ENCODE measurements at regions not wholly inside any gene's neighbourhood (a gene's known extent, or its start where the extent isn't known, plus 50 kb on each side); places are given as distances from the start of the nearest gene placed in this dataset.

DNA sequence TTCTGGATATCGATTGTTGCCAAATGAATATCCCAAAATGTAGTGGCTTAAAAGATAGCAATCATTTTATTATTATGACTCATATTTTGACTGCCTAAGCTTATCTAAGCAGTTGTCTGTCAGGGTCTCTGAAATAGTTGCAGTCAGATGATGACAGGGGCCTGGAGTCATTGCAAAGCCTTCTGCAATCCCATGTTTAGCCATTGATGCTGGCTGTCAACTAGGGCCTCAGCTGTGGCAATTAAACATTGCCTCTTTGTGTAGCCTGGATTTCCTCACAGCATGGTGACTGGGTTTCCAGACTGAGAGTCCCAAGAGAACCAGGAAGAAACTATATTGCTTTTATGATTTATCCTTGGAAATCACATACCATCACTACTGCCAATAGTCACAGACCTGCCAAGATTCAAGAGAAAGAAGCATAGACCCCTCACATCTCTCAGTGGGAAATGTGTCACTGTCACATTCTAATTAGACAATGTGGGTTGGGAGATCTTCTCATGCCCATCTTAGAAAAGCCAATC is 227.3 kb upstream of the NOCT start:
- TF ChIP-seq, protein P1, sequence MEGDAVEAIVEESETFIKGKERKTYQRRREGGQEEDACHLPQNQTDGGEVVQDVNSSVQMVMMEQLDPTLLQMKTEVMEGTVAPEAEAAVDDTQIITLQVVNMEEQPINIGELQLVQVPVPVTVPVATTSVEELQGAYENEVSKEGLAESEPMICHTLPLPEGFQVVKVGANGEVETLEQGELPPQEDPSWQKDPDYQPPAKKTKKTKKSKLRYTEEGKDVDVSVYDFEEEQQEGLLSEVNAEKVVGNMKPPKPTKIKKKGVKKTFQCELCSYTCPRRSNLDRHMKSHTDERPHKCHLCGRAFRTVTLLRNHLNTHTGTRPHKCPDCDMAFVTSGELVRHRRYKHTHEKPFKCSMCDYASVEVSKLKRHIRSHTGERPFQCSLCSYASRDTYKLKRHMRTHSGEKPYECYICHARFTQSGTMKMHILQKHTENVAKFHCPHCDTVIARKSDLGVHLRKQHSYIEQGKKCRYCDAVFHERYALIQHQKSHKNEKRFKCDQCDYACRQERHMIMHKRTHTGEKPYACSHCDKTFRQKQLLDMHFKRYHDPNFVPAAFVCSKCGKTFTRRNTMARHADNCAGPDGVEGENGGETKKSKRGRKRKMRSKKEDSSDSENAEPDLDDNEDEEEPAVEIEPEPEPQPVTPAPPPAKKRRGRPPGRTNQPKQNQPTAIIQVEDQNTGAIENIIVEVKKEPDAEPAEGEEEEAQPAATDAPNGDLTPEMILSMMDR (IDR thresholded peaks at IDR 0.05): no peak
- no peak for TF ChIP-seq POLR2A (IDR thresholded peaks at IDR 0.05)

All from uterus (tissue), 2 donors.